Coronary artery (tissue), 2 donors: ENCODE measurements at regions not wholly inside any gene's neighbourhood (a gene's known extent, or its start where the extent isn't known, plus 50 kb on each side); places are given as distances from the start of the nearest gene placed in this dataset.
"Not testable (repeated sequence)": the region's sequence is repeated elsewhere in the genome, so short reads cannot be mapped to it uniquely, and the experiment has no call there.

Source experiments
- DNase-seq: peaks from one replicate; pipeline ENCODE4 v3.0.0-alpha.2; 2017; ENCODE audit warnings: low spot score
- H3K27ac ChIP-seq, 2 donors: fragments of 200-600 bp; sonication (generic); one replicate each; pipeline ENCODE4 v1.5.1; 2016 to 2019
- H3K4me3 ChIP-seq: fragments of 200-600 bp; sonication (generic); 2 replicates; pipeline ENCODE4 v1.5.1; 2016; ENCODE audit warnings: mild to moderate bottlenecking, moderate library complexity
- TF ChIP-seq, protein P1 (sequence below): fragments of 200-600 bp; sonication (generic); IDR thresholded peaks from one replicate; pipeline ENCODE4 v1.5.1; 2019; ENCODE audit warnings: antibody characterized with exemption

DNA sequence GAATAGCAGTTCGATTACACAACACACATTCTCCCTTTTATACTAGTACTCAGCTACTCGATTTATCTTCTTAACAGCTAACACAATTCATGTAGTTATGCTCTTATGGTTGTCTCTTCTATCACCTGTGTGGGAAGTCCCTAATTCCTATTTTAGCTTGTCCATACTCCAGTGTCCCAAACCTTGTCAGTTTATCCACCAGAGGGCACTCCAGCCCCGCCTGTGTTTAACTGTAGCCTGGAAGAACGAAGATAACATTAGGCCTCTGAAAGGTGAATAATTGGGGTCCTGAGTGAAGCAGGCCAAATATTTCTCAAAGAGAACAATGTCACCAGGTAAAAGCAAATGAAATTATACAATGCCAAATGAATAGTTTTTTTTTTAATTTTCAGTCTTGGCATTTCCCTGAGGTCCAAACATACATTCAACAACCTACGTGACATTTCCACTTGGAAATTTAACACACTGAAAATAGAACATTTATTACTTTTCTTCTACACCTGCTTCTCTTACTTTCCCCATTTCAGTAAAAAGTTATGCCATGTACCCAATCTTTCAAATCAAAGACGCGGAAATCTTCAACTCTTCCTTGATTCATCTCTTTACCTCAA, 560.7 kb downstream of the HTR1A start:
- TF ChIP-seq, protein P1, sequence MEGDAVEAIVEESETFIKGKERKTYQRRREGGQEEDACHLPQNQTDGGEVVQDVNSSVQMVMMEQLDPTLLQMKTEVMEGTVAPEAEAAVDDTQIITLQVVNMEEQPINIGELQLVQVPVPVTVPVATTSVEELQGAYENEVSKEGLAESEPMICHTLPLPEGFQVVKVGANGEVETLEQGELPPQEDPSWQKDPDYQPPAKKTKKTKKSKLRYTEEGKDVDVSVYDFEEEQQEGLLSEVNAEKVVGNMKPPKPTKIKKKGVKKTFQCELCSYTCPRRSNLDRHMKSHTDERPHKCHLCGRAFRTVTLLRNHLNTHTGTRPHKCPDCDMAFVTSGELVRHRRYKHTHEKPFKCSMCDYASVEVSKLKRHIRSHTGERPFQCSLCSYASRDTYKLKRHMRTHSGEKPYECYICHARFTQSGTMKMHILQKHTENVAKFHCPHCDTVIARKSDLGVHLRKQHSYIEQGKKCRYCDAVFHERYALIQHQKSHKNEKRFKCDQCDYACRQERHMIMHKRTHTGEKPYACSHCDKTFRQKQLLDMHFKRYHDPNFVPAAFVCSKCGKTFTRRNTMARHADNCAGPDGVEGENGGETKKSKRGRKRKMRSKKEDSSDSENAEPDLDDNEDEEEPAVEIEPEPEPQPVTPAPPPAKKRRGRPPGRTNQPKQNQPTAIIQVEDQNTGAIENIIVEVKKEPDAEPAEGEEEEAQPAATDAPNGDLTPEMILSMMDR: peak; percentile 43
- Histone ChIP-seq H3K27ac (no peak overlapping the region), H3K4me3 (no peak overlapping the region)
- no peak for DNase-seq

- TF ChIP-seq, protein P1: no peak
- Histone ChIP-seq H3K4me3 (no peak overlapping the region), H3K27ac (no peak overlapping the region)
- no peak for DNase-seq
These were observed 562.2 kb downstream of the HTR1A start for GRCh38 chr5:63400079-63400478.

DNA sequence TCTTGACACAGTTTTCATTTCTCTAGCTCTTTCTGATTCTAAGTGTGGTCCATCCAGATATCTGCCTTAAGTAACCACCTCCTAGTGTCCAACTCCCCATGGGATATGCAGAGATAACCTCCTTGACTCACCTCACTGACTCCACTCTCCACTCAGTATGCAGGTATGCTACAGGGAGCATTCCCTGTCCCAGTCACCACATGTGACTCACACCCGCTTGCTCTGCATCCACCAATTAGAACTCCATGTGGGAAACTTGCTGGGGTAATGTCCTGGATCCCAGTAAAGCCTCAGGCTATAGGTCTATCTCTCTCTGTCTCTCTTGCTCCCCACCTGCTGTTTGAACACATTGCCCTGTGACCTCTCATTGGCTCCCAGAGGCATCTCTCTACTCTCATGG, 563.9 kb downstream of the HTR1A start:
- Histone ChIP-seq H3K4me3 (no peak overlapping the region), H3K27ac (no peak overlapping the region)
- DNase-seq: no peak
- TF ChIP-seq, protein P1: no peak

- not testable (repeated sequence) for DNase-seq, H3K4me3 ChIP-seq, H3K27ac ChIP-seq
These were observed 574.1 kb downstream of the HTR1A start for GRCh38 chr5:63388188-63388587.

DNA sequence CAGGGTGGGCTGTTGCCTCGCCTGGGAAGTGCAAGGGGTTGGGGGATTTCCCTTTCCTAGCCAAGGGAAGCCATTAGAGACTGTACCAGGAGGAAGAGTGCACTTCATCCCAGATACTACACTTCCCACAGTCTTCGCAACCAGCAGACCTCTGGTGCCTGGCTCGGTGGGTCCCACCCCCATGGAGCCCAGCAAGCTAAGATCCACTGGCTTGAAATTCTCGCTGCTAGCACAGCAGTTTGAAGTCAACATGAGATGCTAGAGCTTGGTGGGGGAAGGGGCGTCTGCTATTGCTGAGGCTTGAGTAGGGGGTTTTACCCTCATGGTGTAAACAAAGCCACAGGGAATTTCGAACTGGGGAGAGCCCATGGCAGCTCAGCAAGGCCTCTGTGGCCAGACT, 586.4 kb downstream of the HTR1A start:
- Histone ChIP-seq H3K27ac (no peak overlapping the region), H3K4me3 (no peak overlapping the region)
- TF ChIP-seq, protein P1: no peak
- DNase-seq: no peak

- Histone ChIP-seq H3K27ac (no peak overlapping the region), H3K4me3 (no peak overlapping the region)
- TF ChIP-seq, protein P1: no peak
- no peak for DNase-seq
These were observed 588.2 kb downstream of the HTR1A start for GRCh38 chr5:63374085-63374484.

- no peak for DNase-seq
- Histone ChIP-seq H3K4me3 (no peak overlapping the region), H3K27ac (no peak overlapping the region)
- TF ChIP-seq, protein P1: no peak
These were observed 611.1 kb downstream of the HTR1A start for GRCh38 chr5:63351164-63351563.

- DNase-seq: no peak
- Histone ChIP-seq H3K4me3 (no peak overlapping the region), H3K27ac (no peak overlapping the region)
- TF ChIP-seq, protein P1: no peak
These were observed 615.8 kb downstream of the HTR1A start for GRCh38 chr5:63346451-63346850.
